ENCODE measurements at regions not wholly inside any gene's neighbourhood (a gene's known extent, or its start where the extent isn't known, plus 50 kb on each side); places are given as distances from the start of the nearest gene placed in this dataset.
A peak's percentile ranks its signal among the peaks of the same experiment; 100 is the strongest.

DNA sequence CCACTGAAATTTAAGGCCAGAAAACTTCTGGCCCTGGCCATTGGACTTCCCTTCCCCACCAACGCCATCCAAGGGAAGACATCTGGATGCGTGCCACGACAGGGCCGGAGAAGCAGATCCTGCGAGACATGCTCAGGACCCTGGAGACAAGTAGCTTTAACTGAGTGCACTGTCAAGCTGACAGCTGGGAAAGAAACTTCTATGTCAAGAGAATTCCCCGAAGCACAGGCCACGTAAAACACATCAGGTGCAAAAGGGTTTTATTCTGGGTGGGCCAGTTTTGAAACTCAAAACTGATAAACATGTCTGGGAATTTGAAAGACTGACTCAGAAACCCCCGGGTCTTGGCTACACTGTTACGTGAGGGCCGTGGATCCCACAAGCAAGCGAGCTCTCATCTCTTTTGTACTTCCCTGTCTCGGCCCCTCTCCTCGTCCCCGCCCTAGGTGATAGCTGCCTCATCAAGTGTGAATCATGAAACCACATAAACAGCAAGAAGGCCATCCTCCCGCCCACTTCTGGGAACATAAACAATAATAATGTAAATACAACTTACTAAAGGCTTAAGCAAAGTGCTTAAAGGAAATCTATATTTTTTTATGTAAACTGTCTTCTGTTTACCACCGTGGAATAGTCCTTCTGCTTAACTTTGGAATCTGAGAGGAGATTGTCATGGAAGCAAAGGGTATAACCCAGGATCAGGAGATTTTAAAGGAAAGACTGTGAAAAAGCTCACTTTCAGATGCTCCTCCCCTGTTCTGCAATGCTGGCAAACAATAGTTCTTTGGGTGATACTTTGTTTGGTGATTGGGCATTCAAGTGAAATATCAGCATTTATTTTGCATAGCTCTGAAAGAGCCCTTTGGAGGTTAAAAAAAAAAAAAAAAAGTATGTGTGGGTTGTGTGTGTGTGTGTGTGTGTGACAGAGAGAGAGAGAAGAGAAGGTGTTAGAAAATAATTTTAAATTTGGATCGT lies 406.0 kb upstream of the MAF start:
- POLR2A ChIA-PET = no interaction called here
- no peak overlapping the region for H3K4me3 ChIP-seq (ENCODE audit: low read depth, low read length)
- H3K9me3 ChIP-seq (ENCODE audit: control insufficient read depth, insufficient read depth, low read length) = no peaks in the 10 kb centered on the region; the same call in 1 of the 2 replicates
- H3K27me3 ChIP-seq (ENCODE audit: control insufficient read depth, insufficient read depth, low read length) = no peaks in the 10 kb centered on the region
- CTCF ChIA-PET = interaction anchor here (0.7 to 3.0 kb wide), 5 partner anchors 9 to 460 kb away, joined by 3 to 19 read pairs (median 5); no protein-coding TSS in a partner anchor
- TF ChIP-seq, protein P1, sequence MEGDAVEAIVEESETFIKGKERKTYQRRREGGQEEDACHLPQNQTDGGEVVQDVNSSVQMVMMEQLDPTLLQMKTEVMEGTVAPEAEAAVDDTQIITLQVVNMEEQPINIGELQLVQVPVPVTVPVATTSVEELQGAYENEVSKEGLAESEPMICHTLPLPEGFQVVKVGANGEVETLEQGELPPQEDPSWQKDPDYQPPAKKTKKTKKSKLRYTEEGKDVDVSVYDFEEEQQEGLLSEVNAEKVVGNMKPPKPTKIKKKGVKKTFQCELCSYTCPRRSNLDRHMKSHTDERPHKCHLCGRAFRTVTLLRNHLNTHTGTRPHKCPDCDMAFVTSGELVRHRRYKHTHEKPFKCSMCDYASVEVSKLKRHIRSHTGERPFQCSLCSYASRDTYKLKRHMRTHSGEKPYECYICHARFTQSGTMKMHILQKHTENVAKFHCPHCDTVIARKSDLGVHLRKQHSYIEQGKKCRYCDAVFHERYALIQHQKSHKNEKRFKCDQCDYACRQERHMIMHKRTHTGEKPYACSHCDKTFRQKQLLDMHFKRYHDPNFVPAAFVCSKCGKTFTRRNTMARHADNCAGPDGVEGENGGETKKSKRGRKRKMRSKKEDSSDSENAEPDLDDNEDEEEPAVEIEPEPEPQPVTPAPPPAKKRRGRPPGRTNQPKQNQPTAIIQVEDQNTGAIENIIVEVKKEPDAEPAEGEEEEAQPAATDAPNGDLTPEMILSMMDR (IDR thresholded peaks at IDR 0.05; ENCODE audit: low read depth, low read length) = no peak
- H3K27ac ChIP-seq (ENCODE audit: low read depth, low read length) = no peak overlapping the region
- DNase-seq (ENCODE audit: low read depth, low spot score) = no peak

DNA sequence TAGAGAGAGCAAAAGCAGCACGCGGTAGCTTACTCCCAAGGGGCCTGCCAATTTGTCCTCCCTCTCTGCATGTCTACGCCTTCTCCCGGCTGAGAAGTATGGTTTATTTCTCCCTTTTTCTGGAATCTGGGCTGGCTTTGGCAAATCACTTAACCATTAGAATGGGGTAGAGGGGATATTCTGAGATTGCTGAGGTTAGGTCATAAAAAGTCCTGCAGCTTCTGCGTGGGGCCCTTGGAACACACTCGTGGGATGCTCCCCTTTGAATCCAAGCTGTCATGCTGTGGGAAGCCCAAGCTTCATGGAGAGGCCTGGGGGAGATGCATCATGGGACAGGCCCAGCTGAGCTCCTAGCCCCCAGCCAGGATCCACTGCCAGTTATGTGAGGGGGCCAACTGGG lies 403.6 kb upstream of the MAF start:
- POLR2A ChIA-PET = no interaction called here
- H3K27me3 ChIP-seq (ENCODE audit: control insufficient read depth, insufficient read depth, low read length) = no peaks in the 10 kb centered on the region
- CTCF ChIA-PET = interaction anchor here (3.0 kb wide), 1 partner anchor 366 kb away, joined by 12 read pairs; no protein-coding TSS in a partner anchor

DNA sequence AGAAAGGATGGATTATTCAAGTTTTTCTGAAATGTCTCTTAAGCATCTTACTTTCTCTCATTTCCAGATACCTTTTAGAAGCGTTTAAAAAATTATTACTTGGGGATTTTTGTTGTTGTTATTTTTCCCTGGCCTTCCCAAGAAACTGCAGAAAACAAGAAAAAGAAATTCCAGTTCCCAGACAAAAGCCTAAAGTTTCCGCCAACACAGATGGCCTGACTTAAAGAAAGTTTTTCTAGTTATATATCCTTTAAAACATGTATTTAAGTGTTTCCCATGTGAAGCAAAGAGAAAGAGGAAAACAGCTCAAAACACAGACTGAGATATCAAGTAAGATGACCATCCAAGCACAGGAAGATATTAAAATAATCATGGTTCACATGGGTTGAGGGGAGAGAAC lies 401.7 kb upstream of the MAF start:
- DNase-seq (ENCODE audit: low read depth, low spot score) = no peak
- H3K9me3 ChIP-seq (ENCODE audit: control insufficient read depth, insufficient read depth, low read length) = no peaks in the 10 kb centered on the region; the same call in 1 of the 2 replicates
- TF ChIP-seq, protein P1 (IDR thresholded peaks at IDR 0.05; ENCODE audit: low read depth, low read length) = no peak
- no peak overlapping the region for H3K27ac ChIP-seq (ENCODE audit: low read depth, low read length)
- no peaks in the 10 kb centered on the region for H3K27me3 ChIP-seq (ENCODE audit: control insufficient read depth, insufficient read depth, low read length)
- CTCF ChIA-PET = interaction anchor here (0.7 kb wide), 1 partner anchor 367 kb away, joined by 3 read pairs; no protein-coding TSS in a partner anchor
- POLR2A ChIA-PET = no interaction called here
- no peak overlapping the region for H3K4me3 ChIP-seq (ENCODE audit: low read depth, low read length)

More for the DNA sequence above, 403.6 kb upstream of the MAF start:
- no peak overlapping the region for H3K4me3 ChIP-seq (ENCODE audit: low read depth, low read length)
- DNase-seq (ENCODE audit: low read depth, low spot score) = no peak
- H3K27ac ChIP-seq (ENCODE audit: low read depth, low read length) = no peak overlapping the region
- no peaks in the 10 kb centered on the region; the same call in 1 of the 2 replicates for H3K9me3 ChIP-seq (ENCODE audit: control insufficient read depth, insufficient read depth, low read length)
- TF ChIP-seq, protein P1 (IDR thresholded peaks at IDR 0.05; ENCODE audit: low read depth, low read length) = no peak

DNA sequence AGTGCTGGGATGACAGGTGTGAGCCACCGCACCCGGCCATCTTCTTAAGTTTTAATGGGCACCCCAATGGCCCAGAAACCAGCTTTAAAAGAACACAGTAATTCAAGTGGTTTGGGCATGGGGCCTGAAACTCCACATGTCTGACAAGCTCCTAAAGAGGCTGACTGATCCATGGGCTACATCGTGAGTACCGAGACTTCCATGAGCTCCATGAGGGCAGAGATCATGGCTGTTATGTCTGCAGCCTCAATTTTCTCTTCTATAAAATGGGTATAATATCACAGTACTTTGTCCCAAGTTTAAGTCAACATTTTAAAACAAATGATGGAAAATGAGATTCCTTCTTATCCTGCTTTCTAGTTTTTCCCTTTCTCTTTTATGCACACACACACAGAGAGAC lies 397.6 kb upstream of the MAF start:
- H3K4me3 ChIP-seq (ENCODE audit: low read depth, low read length) = no peak overlapping the region
- no peak overlapping the region for H3K27ac ChIP-seq (ENCODE audit: low read depth, low read length)
- no peaks in the 10 kb centered on the region for H3K9me3 ChIP-seq (ENCODE audit: control insufficient read depth, insufficient read depth, low read length)
- DNase-seq (ENCODE audit: low read depth, low spot score) = no peak
- CTCF ChIA-PET = interaction anchor here (0.6 to 5.3 kb wide), 6 partner anchors 8 to 529 kb away, joined by 3 to 69 read pairs (median 6); no protein-coding TSS in a partner anchor
- TF ChIP-seq, protein P1 (IDR thresholded peaks at IDR 0.05; ENCODE audit: low read depth, low read length) = no peak
- POLR2A ChIA-PET = no interaction called here
- no peaks in the 10 kb centered on the region for H3K27me3 ChIP-seq (ENCODE audit: control insufficient read depth, insufficient read depth, low read length)

DNA sequence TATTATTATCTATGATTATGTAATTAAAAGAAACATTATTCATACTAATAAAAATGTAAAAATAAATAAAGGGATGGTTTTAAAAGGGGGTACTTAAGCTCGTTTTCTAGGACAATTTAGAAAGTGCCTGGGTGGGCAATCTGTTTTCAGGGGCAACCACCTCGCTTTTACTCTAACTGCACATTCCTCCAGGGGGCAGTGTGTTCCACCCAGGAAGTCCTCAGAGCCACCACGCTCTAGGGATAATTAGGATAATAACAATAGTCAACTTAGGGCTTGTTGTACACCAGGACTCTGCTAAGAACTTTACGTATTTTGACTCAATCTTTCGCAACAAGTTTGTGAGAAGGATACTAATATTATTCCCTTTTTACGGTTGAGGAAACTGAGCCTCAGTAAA lies 396.7 kb upstream of the MAF start:
- no peak overlapping the region for H3K4me3 ChIP-seq (ENCODE audit: low read depth, low read length)
- TF ChIP-seq, protein P1 (IDR thresholded peaks at IDR 0.05; ENCODE audit: low read depth, low read length) = peak; percentile 70
- no peaks in the 10 kb centered on the region for H3K27me3 ChIP-seq (ENCODE audit: control insufficient read depth, insufficient read depth, low read length)
- H3K27ac ChIP-seq (ENCODE audit: low read depth, low read length) = no peak overlapping the region
- POLR2A ChIA-PET = no interaction called here
- DNase-seq (ENCODE audit: low read depth, low spot score) = peak; percentile 2
- CTCF ChIA-PET = interaction anchor here (0.6 to 5.3 kb wide), 14 partner anchors 9 to 438 kb away, joined by 3 to 69 read pairs (median 4); no protein-coding TSS in a partner anchor
- no peaks in the 10 kb centered on the region for H3K9me3 ChIP-seq (ENCODE audit: control insufficient read depth, insufficient read depth, low read length)
